Retinal pigment epithelial cell (primary cell): ENCODE measurements at regions not wholly inside any gene's neighbourhood (a gene's known extent, or its start where the extent isn't known, plus 50 kb on each side); places are given as distances from the start of the nearest gene placed in this dataset.

Experiments
- DNase-seq: peaks from one replicate; pipeline ENCODE4 v3.0.0-alpha.2; 2010; ENCODE audit warnings: low read depth
- H3K4me3 ChIP-seq: 2 replicates; pipeline ENCODE4 v1.5.1; 2011; ENCODE audit warnings: mild to moderate bottlenecking, low read length, control low read depth, moderate library complexity
- CTCF ChIP-seq: conservative IDR thresholded peaks from 2 replicates; pipeline ENCODE4 v1.5.1; 2011; ENCODE audit warnings: low read depth, low read length, control low read depth, inconsistent platforms

- H3K4me3 ChIP-seq, result no peak overlapping the region
- no peak for DNase-seq
- TF ChIP-seq CTCF, result no peak
Observed at GRCh38 chr1:116268211-116268610, 104.8 kb upstream of the ATP1A1 start.

DNA sequence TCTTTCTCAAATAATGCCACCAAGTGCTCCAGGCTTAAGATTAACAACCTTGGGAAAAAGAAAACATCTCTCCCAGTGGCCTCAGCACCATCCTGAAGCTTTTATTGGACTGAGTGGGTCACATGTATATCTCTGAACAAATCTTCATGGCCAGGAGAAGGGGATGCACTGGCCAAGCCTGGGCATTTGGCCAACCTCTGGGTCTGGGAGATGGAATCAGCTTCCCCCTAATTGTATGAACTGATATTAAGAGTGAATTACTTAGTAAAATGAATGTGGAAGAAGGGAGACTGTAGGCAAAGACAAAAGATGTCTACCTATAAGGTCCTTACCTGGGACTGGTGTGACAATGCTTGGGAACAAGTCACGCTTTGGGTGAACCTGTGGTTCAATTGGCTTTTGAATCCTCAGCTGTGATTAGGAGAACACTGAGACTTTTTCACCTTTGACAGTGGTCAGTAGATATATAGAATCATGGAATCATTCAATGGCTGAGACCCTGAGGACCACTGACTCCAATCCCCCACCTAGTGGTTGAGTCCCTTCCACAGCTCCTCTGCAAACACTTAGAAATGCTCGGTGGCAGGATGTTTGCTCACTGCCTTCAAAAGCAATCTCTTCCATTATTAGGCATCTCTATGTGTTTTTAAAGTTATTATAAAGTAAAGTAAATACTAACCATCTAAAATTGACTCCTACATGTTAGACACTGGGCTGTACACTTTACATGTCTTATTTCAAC is 102.6 kb upstream of the ATP1A1 start:
- no peak overlapping the region for H3K4me3 ChIP-seq
- DNase-seq, result no peak
- TF ChIP-seq CTCF, result no peak

DNA sequence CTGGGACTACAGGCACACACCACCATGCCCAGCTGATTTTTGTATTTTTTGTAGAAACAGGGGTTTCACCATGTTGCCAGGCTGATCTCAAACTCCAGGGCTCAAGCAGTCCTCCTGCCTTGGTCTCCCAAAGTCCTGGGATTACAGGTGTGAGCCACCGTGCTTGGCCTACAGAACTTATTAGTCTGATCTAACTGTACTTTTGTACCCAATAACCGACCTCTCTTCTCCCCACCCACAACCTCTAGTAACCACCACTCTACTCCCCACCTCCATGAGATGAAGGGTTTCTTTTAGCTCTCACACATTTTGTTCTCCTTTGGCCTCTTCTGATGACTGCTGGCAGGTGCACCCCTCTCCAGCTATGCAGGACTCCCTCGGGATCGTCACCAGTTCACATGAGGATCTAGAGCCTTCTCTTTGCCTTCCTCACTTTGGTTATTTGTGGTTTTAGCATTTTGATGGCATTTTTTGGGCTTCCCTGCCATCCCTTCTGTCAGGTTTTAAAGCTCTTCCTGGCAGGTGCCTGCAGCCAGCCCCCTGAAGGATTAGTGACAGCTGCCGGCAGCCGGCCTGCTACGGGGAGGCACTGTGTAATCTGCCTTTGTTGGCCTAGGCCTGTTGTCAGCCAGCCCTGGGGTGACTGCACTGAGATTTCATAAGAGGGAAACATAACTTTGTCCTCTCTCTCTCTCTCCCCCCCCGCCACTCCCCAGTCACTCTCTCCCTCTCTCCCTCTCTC is 99.8 kb upstream of the ATP1A1 start:
- no peak for TF ChIP-seq CTCF
- no peak for DNase-seq
- H3K4me3 ChIP-seq, result no peak overlapping the region

DNA sequence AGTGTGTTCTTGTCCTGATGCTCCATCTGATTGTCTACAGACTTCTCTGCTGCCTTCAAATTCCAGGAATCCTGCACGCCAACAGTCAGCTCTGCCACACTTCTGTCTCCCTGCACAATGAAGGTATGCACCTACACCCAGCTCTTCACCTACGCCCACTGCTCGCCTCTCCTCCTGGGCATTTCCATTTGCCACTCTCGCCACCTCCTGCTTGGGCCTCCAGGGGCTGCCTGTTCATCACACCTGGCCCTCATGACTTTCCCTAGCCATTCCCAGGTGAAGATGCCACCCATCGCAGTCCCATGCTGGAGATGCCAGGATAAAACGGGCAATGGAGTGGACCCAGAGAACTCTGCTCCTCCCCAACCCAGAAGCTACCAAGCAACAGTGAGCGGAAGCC is 96.5 kb upstream of the ATP1A1 start:
- no peak for TF ChIP-seq CTCF
- DNase-seq, result no peak
- no peak overlapping the region for H3K4me3 ChIP-seq

DNA sequence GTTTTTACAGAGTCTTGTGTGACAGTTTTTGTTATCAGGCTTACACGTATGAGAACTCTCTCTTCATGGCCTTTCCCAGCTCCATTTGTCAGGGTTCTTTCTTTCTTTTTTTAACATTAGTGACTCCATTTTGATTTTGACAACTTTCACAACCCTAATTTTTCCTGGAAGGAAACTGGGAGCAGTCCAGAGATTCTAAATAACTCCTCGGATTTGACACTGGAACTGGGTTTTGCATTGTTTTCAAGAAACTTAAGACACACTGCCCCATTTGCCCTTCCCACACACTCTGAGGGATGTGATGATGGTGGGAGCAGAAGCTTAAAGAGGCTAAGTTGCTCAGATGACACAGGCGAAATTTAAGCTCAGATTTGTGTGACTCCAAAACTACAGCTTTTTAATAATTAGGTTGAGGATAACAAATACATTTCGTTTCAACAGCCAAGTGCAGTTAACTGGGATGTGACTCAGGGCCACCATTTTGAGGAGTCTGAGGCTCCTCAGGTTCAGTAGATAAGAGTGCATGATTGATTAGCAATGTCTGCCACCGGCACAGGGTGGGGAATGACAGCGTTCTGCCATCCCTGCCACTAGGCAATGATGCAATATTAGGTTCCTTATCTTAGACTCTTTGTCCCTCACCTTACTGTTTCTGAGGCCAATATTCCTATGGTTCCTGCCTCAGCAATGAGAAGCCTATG is 95.1 kb upstream of the ATP1A1 start:
- no peak for TF ChIP-seq CTCF
- DNase-seq, result no peak

GRCh38 chr1:116278541-116278866 is 94.5 kb upstream of the ATP1A1 start:
- TF ChIP-seq CTCF, result no peak
- no peak overlapping the region for H3K4me3 ChIP-seq
- DNase-seq, result no peak

More for the DNA sequence above, 95.1 kb upstream of the ATP1A1 start:
- no peak overlapping the region for H3K4me3 ChIP-seq
